Naive B cell (primary cell): ENCODE measurements at regions not wholly inside any gene's neighbourhood (a gene's known extent, or its start where the extent isn't known, plus 50 kb on each side); places are given as distances from the start of the nearest gene placed in this dataset.

Source experiments
- ATAC-seq, 2 donors: fragments of 150-1000 bp; cut with Tn5 transposase; 2 replicates each; pipeline ENCODE4 v1.10.0; 2021; ENCODE audit warnings: low read depth in 2 of 2, mild to moderate bottlenecking in 2 of 2, moderate library complexity in 2 of 2
- DNase-seq: peaks from one replicate; pipeline ENCODE4 v3.0.0; 2022
- H3K27ac Mint-ChIP-seq, 6 donors: one replicate each; pipeline ENCODE4 v1.8.0; 2020 to 2022; ENCODE audit warnings: mild to moderate bottlenecking in 6 of 6, mixed read lengths in 6 of 6, moderate library complexity in 5 of 6, inconsistent platforms in 2 of 6
- H3K27me3 Mint-ChIP-seq, 3 donors: one replicate each; pipeline ENCODE4 v1.8.0; 2021 to 2022; ENCODE audit warnings: mixed read lengths in 3 of 3, mild to moderate bottlenecking in 1 of 3
- H3K36me3 Mint-ChIP-seq, 2 donors: one replicate each; pipeline ENCODE4 v1.8.0; 2020 to 2022; ENCODE audit warnings: mixed read lengths in 2 of 2, inconsistent platforms in 1 of 2, mild to moderate bottlenecking in 1 of 2
- H3K4me1 Mint-ChIP-seq, 3 donors: one replicate each; pipeline ENCODE4 v1.8.0; 2020 to 2022; ENCODE audit warnings: mixed read lengths in 3 of 3, inconsistent platforms in 1 of 3, mild to moderate bottlenecking in 1 of 3, moderate library complexity in 1 of 3
- H3K4me3 Mint-ChIP-seq, 8 donors: one replicate each; pipeline ENCODE4 v1.8.0; 2020 to 2022; ENCODE audit warnings: mild to moderate bottlenecking in 8 of 8, mixed read lengths in 8 of 8, moderate library complexity in 8 of 8, inconsistent platforms in 2 of 8
- H3K9me3 Mint-ChIP-seq, 7 donors: one replicate each; pipeline ENCODE4 v1.8.0; 2020 to 2022; ENCODE audit warnings: mixed read lengths in 7 of 7, mild to moderate bottlenecking in 5 of 7, inconsistent platforms in 2 of 7, moderate library complexity in 1 of 7

GRCh38 chr18:10319026-10319425 lies 135.4 kb upstream of the APCDD1 start:
- ATAC-seq (no peak), DNase-seq (no peak)
- Mint-ChIP-seq H3K36me3 (no peaks in the 10 kb centered on the region), H3K9me3 (no peaks in the 10 kb centered on the region), H3K27ac (peak overlapping the region in 1 of 6 donors; percentile 11), H3K4me1 (peaks cover 45 to 47% (median 45%) of the 10 kb centered on the region in 3 donors), H3K4me3 (no peak overlapping the region), H3K27me3 (no peaks in the 10 kb centered on the region)

- H3K9me3 Mint-ChIP-seq = no peaks in the 10 kb centered on the region
- no peak overlapping the region for H3K4me3 Mint-ChIP-seq
- no peaks in the 10 kb centered on the region for H3K36me3 Mint-ChIP-seq
- no peak for ATAC-seq
- peak overlapping the region in 3 of 6 donors; percentile 57 to 78 (median 76) for H3K27ac Mint-ChIP-seq
- DNase-seq = no peak
- peaks cover 42 to 46% (median 43%) of the 10 kb centered on the region in 3 donors for H3K4me1 Mint-ChIP-seq
- H3K27me3 Mint-ChIP-seq = no peaks in the 10 kb centered on the region
Observed at GRCh38 chr18:10319914-10320600, 134.4 kb upstream of the APCDD1 start.

- no peak overlapping the region for H3K4me3 Mint-ChIP-seq
- H3K4me1 Mint-ChIP-seq = peaks cover 35 to 38% (median 35%) of the 10 kb centered on the region in 3 donors
- no peaks in the 10 kb centered on the region for H3K27me3 Mint-ChIP-seq
- peak overlapping the region in 2 of 6 donors; percentile 52 to 54 for H3K27ac Mint-ChIP-seq
- ATAC-seq (no peak), DNase-seq (no peak)
- no peaks in the 10 kb centered on the region for H3K36me3 Mint-ChIP-seq
- no peaks in the 10 kb centered on the region for H3K9me3 Mint-ChIP-seq
Observed at GRCh38 chr18:10320791-10321190, 133.6 kb upstream of the APCDD1 start.

- Mint-ChIP-seq H3K27me3 (peaks cover 0 to 4% (median 0%) of the 10 kb centered on the region in 3 donors), H3K4me3 (no peak overlapping the region), H3K9me3 (no peaks in the 10 kb centered on the region), H3K27ac (no peak overlapping the region), H3K36me3 (no peaks in the 10 kb centered on the region), H3K4me1 (peaks cover 27 to 31% (median 28%) of the 10 kb centered on the region in 3 donors)
- DNase-seq (no peak), ATAC-seq (no peak)
Observed at GRCh38 chr18:10321576-10321975, 132.9 kb upstream of the APCDD1 start.

- DNase-seq = no peak
- Mint-ChIP-seq H3K9me3 (no peaks in the 10 kb centered on the region), H3K27me3 (peaks cover 0 to 4% (median 0%) of the 10 kb centered on the region in 3 donors), H3K4me1 (peaks cover 23 to 27% (median 24%) of the 10 kb centered on the region in 3 donors), H3K27ac (peak overlapping the region in 2 of 6 donors; percentile 58 to 78), H3K36me3 (no peaks in the 10 kb centered on the region), H3K4me3 (no peak overlapping the region)
- ATAC-seq = no peak
Observed at GRCh38 chr18:10322004-10322403, 132.4 kb upstream of the APCDD1 start.

- Mint-ChIP-seq H3K36me3 (no peaks in the 10 kb centered on the region), H3K9me3 (no peaks in the 10 kb centered on the region), H3K4me1 (peaks cover 19 to 23% (median 20%) of the 10 kb centered on the region in 3 donors), H3K4me3 (no peak overlapping the region), H3K27me3 (peaks cover 0 to 4% (median 0%) of the 10 kb centered on the region in 3 donors), H3K27ac (peak overlapping the region in 2 of 6 donors; percentile 58 to 81)
- DNase-seq = no peak
- ATAC-seq = no peak
Observed at GRCh38 chr18:10322435-10322834, 132.0 kb upstream of the APCDD1 start.

- H3K27me3 Mint-ChIP-seq = peaks cover 0 to 4% (median 0%) of the 10 kb centered on the region in 3 donors
- H3K27ac Mint-ChIP-seq = no peak overlapping the region
- H3K4me1 Mint-ChIP-seq = no peaks in the 10 kb centered on the region
- H3K9me3 Mint-ChIP-seq = no peaks in the 10 kb centered on the region
- H3K4me3 Mint-ChIP-seq = no peak overlapping the region
- DNase-seq (no peak), ATAC-seq (no peak)
- H3K36me3 Mint-ChIP-seq = no peaks in the 10 kb centered on the region
Observed at GRCh38 chr18:10329101-10329500, 125.3 kb upstream of the APCDD1 start.

- H3K9me3 Mint-ChIP-seq = no peaks in the 10 kb centered on the region
- H3K4me1 Mint-ChIP-seq = no peaks in the 10 kb centered on the region
- DNase-seq (no peak), ATAC-seq (no peak)
- no peak overlapping the region for H3K4me3 Mint-ChIP-seq
- peak overlapping the region in 1 of 6 donors; percentile 17 for H3K27ac Mint-ChIP-seq
- H3K36me3 Mint-ChIP-seq = no peaks in the 10 kb centered on the region
- H3K27me3 Mint-ChIP-seq = peaks cover 0 to 4% (median 0%) of the 10 kb centered on the region in 3 donors
Observed at GRCh38 chr18:10330428-10330827, 124.0 kb upstream of the APCDD1 start.

- no peaks in the 10 kb centered on the region for H3K36me3 Mint-ChIP-seq
- no peak overlapping the region for H3K27ac Mint-ChIP-seq
- no peaks in the 10 kb centered on the region for H3K4me1 Mint-ChIP-seq
- H3K4me3 Mint-ChIP-seq = no peak overlapping the region
- no peak for DNase-seq
- no peaks in the 10 kb centered on the region for H3K27me3 Mint-ChIP-seq
- no peak for ATAC-seq
- no peaks in the 10 kb centered on the region for H3K9me3 Mint-ChIP-seq
Observed at GRCh38 chr18:10332452-10332851, 122.0 kb upstream of the APCDD1 start.

GRCh38 chr18:10336749-10337350 lies 117.6 kb upstream of the APCDD1 start:
- Mint-ChIP-seq H3K9me3 (peaks cover 0 to 10% (median 5%) of the 10 kb centered on the region in 7 donors), H3K27me3 (no peaks in the 10 kb centered on the region), H3K36me3 (peaks cover 0 to 8% of the 10 kb centered on the region in 2 donors), H3K4me3 (no peak overlapping the region), H3K4me1 (no peaks in the 10 kb centered on the region), H3K27ac (peak overlapping the region in 1 of 6 donors; percentile 53)
- ATAC-seq (no peak), DNase-seq (no peak)

GRCh38 chr18:10340821-10341220 lies 113.6 kb upstream of the APCDD1 start:
- peak overlapping the region in 2 of 6 donors; percentile 87 to 93 for H3K27ac Mint-ChIP-seq
- peaks cover 0 to 8% of the 10 kb centered on the region in 2 donors for H3K36me3 Mint-ChIP-seq
- H3K27me3 Mint-ChIP-seq = peaks cover 0 to 8% (median 0%) of the 10 kb centered on the region in 3 donors
- H3K4me1 Mint-ChIP-seq = no peaks in the 10 kb centered on the region
- no peak for ATAC-seq
- H3K9me3 Mint-ChIP-seq = peaks cover 0 to 10% (median 5%) of the 10 kb centered on the region in 7 donors
- DNase-seq = no peak
- no peak overlapping the region for H3K4me3 Mint-ChIP-seq

- H3K4me3 Mint-ChIP-seq = no peak overlapping the region
Observed at GRCh38 chr18:10343778-10344177, 110.7 kb upstream of the APCDD1 start.

GRCh38 chr18:10346749-10347415 lies 107.6 kb upstream of the APCDD1 start:
- ATAC-seq = no peak

More at GRCh38 chr18:10343778-10344177, 110.7 kb upstream of the APCDD1 start:
- H3K9me3 Mint-ChIP-seq = peaks cover 0 to 10% (median 5%) of the 10 kb centered on the region in 7 donors
- H3K4me1 Mint-ChIP-seq = no peaks in the 10 kb centered on the region
- H3K27ac Mint-ChIP-seq = no peak overlapping the region
- H3K27me3 Mint-ChIP-seq = peaks cover 0 to 8% (median 0%) of the 10 kb centered on the region in 3 donors
- ATAC-seq (no peak), DNase-seq (no peak)
- peaks cover 0 to 8% of the 10 kb centered on the region in 2 donors for H3K36me3 Mint-ChIP-seq

More at GRCh38 chr18:10346749-10347415, 107.6 kb upstream of the APCDD1 start:
- peaks cover 0 to 8% (median 0%) of the 10 kb centered on the region in 3 donors for H3K27me3 Mint-ChIP-seq
- peaks cover 0 to 6% (median 2%) of the 10 kb centered on the region in 3 donors for H3K4me1 Mint-ChIP-seq
- no peak overlapping the region for H3K27ac Mint-ChIP-seq
- H3K9me3 Mint-ChIP-seq = no peaks in the 10 kb centered on the region
- peaks cover 0 to 4% of the 10 kb centered on the region in 2 donors for H3K36me3 Mint-ChIP-seq
- H3K4me3 Mint-ChIP-seq = no peak overlapping the region
- no peak for DNase-seq
